Astrocyte (in vitro differentiated cells and primary cell): ENCODE measurements at regions not wholly inside any gene's neighbourhood (a gene's known extent, or its start where the extent isn't known, plus 50 kb on each side); places are given as distances from the start of the nearest gene placed in this dataset.
A peak's percentile ranks its signal among the peaks of the same experiment; 100 is the strongest.

Source experiments
- DNase-seq: peaks from one replicate; pipeline ENCODE4 v3.0.0-alpha.2; 2010; ENCODE audit warnings: low read depth
- FAIRE-seq: peaks from 2 replicates; lab custom pipeline; 2011; peaks lifted over from hg19 to GRCh38; lab: Jason Lieb, UNC
- H2AFZ ChIP-seq: 2 replicates; pipeline ENCODE4 v1.6.0; 2012; ENCODE audit warnings: low read depth, low read length, inconsistent platforms
- H3K27ac ChIP-seq: 2 replicates; pipeline ENCODE4 v1.5.1; 2011; ENCODE audit warnings: low read depth, low read length, inconsistent platforms
- H3K27me3 ChIP-seq: 2 replicates; pipeline ENCODE4 v1.6.0; 2011; ENCODE audit warnings: low read length, inconsistent platforms; ENCODE audit not compliant: insufficient read depth
- H3K36me3 ChIP-seq: 2 replicates; pipeline ENCODE4 v1.5.1; 2011; ENCODE audit warnings: low read length, inconsistent platforms; ENCODE audit not compliant: insufficient read depth
- H3K4me1 ChIP-seq: 2 replicates; pipeline ENCODE4 v1.5.1; 2011; ENCODE audit warnings: low read length, inconsistent platforms; ENCODE audit not compliant: insufficient read depth
- H3K4me2 ChIP-seq: 2 replicates; pipeline ENCODE4 v1.6.0; 2012; ENCODE audit warnings: low read length, inconsistent platforms
- H3K4me3 ChIP-seq: 2 replicates; pipeline ENCODE4 v1.5.1; 2011; ENCODE audit warnings: low read depth, mild to moderate bottlenecking, low read length, inconsistent platforms; ENCODE audit not compliant: insufficient read depth
- H3K79me2 ChIP-seq: 2 replicates; pipeline ENCODE4 v1.6.0; 2012; ENCODE audit warnings: mild to moderate bottlenecking, low read length, inconsistent platforms; ENCODE audit not compliant: insufficient read depth
- H3K9ac ChIP-seq: 2 replicates; pipeline ENCODE4 v1.6.0; 2012; ENCODE audit warnings: mild to moderate bottlenecking, low read length, inconsistent platforms
- H3K9me3 ChIP-seq: 2 replicates; pipeline ENCODE4 v1.5.1; 2012; ENCODE audit warnings: low read depth, mild to moderate bottlenecking, low read length, inconsistent platforms; ENCODE audit not compliant: insufficient read depth
- H4K20me1 ChIP-seq: 2 replicates; pipeline ENCODE4 v1.6.0; 2012; ENCODE audit warnings: low read length, inconsistent platforms; ENCODE audit not compliant: insufficient read depth
- H3K27ac Mint-ChIP-seq: one replicate; pipeline ENCODE4 v1.8.0; 2021; ENCODE audit warnings: mild to moderate bottlenecking, mixed read lengths; ENCODE audit not compliant: unreplicated experiment
- H3K27me3 Mint-ChIP-seq: one replicate; pipeline ENCODE4 v1.8.0; 2021; ENCODE audit warnings: low read depth, mixed read lengths; ENCODE audit not compliant: unreplicated experiment
- H3K36me3 Mint-ChIP-seq: one replicate; pipeline ENCODE4 v1.8.0; 2021; ENCODE audit warnings: low read depth, mixed read lengths; ENCODE audit not compliant: unreplicated experiment
- H3K4me1 Mint-ChIP-seq: one replicate; pipeline ENCODE4 v1.8.0; 2021; ENCODE audit warnings: low read depth, mixed read lengths; ENCODE audit not compliant: unreplicated experiment
- H3K4me3 Mint-ChIP-seq: one replicate; pipeline ENCODE4 v1.8.0; 2021; ENCODE audit warnings: mild to moderate bottlenecking, moderate library complexity, mixed read lengths; ENCODE audit not compliant: unreplicated experiment
- H3K9me3 Mint-ChIP-seq: one replicate; pipeline ENCODE4 v1.8.0; 2021; ENCODE audit warnings: mild to moderate bottlenecking, mixed read lengths; ENCODE audit not compliant: unreplicated experiment
- CTCF ChIP-seq: IDR thresholded peaks from 2 replicates; pipeline ENCODE4 v1.5.1; 2011; ENCODE audit warnings: low read depth, mild to moderate bottlenecking, inconsistent platforms, low read length, moderate library complexity; ENCODE audit not compliant: insufficient read depth
- EZH2 ChIP-seq: IDR thresholded peaks from 2 replicates; pipeline ENCODE4 v1.6.1; 2012; ENCODE audit warnings: mild to moderate bottlenecking, low read length, inconsistent platforms; ENCODE audit not compliant: insufficient read depth

GRCh38 chr2:238741277-238741676 lies 106.6 kb upstream of the TWIST2 start:
- no peak overlapping the region for H3K27ac Mint-ChIP-seq
- H3K4me3 Mint-ChIP-seq: no peak overlapping the region
- no peak overlapping the region for H3K9ac ChIP-seq
- H3K9me3 ChIP-seq: peaks cover 2% of the 10 kb centered on the region
- no peaks in the 10 kb centered on the region for H3K36me3 Mint-ChIP-seq
- FAIRE-seq (no peak), DNase-seq (no peak)
- no peak overlapping the region for H3K27ac ChIP-seq
- H3K27me3 Mint-ChIP-seq: peaks cover 26% of the 10 kb centered on the region
- no peaks in the 10 kb centered on the region for H3K4me1 Mint-ChIP-seq
- no peak for TF ChIP-seq EZH2
- no peak for TF ChIP-seq CTCF
- no peak overlapping the region for H3K4me3 ChIP-seq
- H2AFZ ChIP-seq: no peak overlapping the region
- no peak overlapping the region for H3K4me2 ChIP-seq
- H3K36me3 ChIP-seq: no peaks in the 10 kb centered on the region
- peaks cover 10% of the 10 kb centered on the region for H3K27me3 ChIP-seq
- H3K4me1 ChIP-seq: no peaks in the 10 kb centered on the region
- no peaks in the 10 kb centered on the region for H3K9me3 Mint-ChIP-seq
- no peaks in the 10 kb centered on the region for H4K20me1 ChIP-seq
- no peaks in the 10 kb centered on the region for H3K79me2 ChIP-seq

- no peak overlapping the region for H3K4me2 ChIP-seq
- no peak overlapping the region for H3K27ac ChIP-seq
- H3K9me3 ChIP-seq: peaks cover 2% of the 10 kb centered on the region
- DNase-seq: peak; percentile 33
- no peaks in the 10 kb centered on the region for H3K4me1 Mint-ChIP-seq
- no peak for FAIRE-seq
- H3K4me3 Mint-ChIP-seq: no peak overlapping the region
- H4K20me1 ChIP-seq: no peaks in the 10 kb centered on the region
- no peaks in the 10 kb centered on the region for H3K9me3 Mint-ChIP-seq
- no peak overlapping the region for H2AFZ ChIP-seq
- H3K27ac Mint-ChIP-seq: no peak overlapping the region
- H3K79me2 ChIP-seq: no peaks in the 10 kb centered on the region
- H3K9ac ChIP-seq: no peak overlapping the region
- no peak overlapping the region for H3K4me3 ChIP-seq
- H3K36me3 ChIP-seq: no peaks in the 10 kb centered on the region
- H3K36me3 Mint-ChIP-seq: no peaks in the 10 kb centered on the region
- TF ChIP-seq CTCF: no peak
- no peak for TF ChIP-seq EZH2
- no peaks in the 10 kb centered on the region for H3K4me1 ChIP-seq
- peaks cover 31% of the 10 kb centered on the region for H3K27me3 Mint-ChIP-seq
- H3K27me3 ChIP-seq: peaks cover 10% of the 10 kb centered on the region
Observed at GRCh38 chr2:238742066-238742465, 105.8 kb upstream of the TWIST2 start.

GRCh38 chr2:238742664-238743063 lies 105.2 kb upstream of the TWIST2 start:
- Mint-ChIP-seq H3K4me1 (no peaks in the 10 kb centered on the region), H3K27me3 (peaks cover 31% of the 10 kb centered on the region), H3K27ac (no peak overlapping the region), H3K4me3 (no peak overlapping the region), H3K36me3 (no peaks in the 10 kb centered on the region), H3K9me3 (no peaks in the 10 kb centered on the region)
- no peak overlapping the region for H3K27ac ChIP-seq
- H4K20me1 ChIP-seq: no peaks in the 10 kb centered on the region
- TF ChIP-seq EZH2 (no peak), CTCF (no peak)
- peaks cover 2% of the 10 kb centered on the region for H3K9me3 ChIP-seq
- H3K27me3 ChIP-seq: peaks cover 8% of the 10 kb centered on the region
- FAIRE-seq: no peak
- DNase-seq: no peak
- no peak overlapping the region for H3K4me3 ChIP-seq
- H3K36me3 ChIP-seq: no peaks in the 10 kb centered on the region
- no peak overlapping the region for H3K4me2 ChIP-seq
- H3K79me2 ChIP-seq: no peaks in the 10 kb centered on the region
- H3K4me1 ChIP-seq: no peaks in the 10 kb centered on the region
- H2AFZ ChIP-seq: no peak overlapping the region
- H3K9ac ChIP-seq: no peak overlapping the region
